Stimulated activated CD4-positive, alpha-beta T cell treated with anti-CD3 and anti-CD28 coated beads, Interleukin-1b, Interleukin-23, amount 100 ng/mL, for 24 hours (primary cell): ENCODE measurements at regions not wholly inside any gene's neighbourhood (a gene's known extent, or its start where the extent isn't known, plus 50 kb on each side); places are given as distances from the start of the nearest gene placed in this dataset.
"Not testable (repeated sequence)": the region's sequence is repeated elsewhere in the genome, so short reads cannot be mapped to it uniquely, and the experiment has no call there.

Source experiments
- DNase-seq, 4 experiments: peaks; one replicate each; pipeline ENCODE4 v3.0.0-alpha.2; 2020; ENCODE audit warnings: low read depth in 4 of 4, low spot score in 1 of 4

DNA sequence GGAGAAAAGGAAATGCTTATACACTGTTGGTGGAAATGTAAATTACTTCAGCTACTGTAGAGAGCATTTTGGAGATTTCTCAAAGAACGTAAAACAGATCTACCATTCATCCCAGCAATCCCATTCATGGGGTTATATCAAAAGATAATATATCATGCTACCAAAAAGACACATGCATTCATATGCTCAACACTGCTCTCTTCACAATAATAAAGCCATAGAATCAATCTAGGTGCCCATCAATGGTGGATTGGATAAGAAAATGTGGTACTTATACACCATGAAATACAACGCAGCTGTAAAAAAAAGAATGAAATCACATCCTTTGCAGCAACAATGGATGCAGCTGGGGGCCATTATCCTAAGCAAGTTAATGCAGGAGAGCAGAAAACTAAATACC is 1487.7 kb upstream of the SEL1L start:
- DNase-seq = no peak

- DNase-seq = no peak
Measured at GRCh38 chr14:83023369-83023768, 1489.7 kb upstream of the SEL1L start.

DNA sequence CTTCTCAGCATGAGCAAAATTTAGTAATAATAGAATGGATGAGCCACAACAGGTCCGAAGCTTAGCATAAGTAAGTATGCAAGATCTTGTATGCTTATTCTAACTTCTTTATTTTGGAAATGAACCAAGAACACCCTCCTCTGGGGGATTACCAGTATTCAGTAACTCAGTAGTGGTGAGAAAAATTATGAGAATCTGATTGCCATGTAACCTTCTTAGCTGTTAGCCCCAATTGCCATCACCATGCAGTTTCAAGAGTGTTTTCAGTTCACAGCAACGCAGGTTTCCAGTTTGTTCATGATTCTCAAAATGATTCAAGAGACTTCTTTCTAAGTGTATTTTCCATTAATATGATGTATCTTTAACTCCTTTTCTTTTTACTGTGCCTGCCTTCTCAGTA is 1507.6 kb upstream of the SEL1L start:
- DNase-seq = no peak

GRCh38 chr14:83042858-83043257 is 1509.2 kb upstream of the SEL1L start:
- no peak for DNase-seq

DNA sequence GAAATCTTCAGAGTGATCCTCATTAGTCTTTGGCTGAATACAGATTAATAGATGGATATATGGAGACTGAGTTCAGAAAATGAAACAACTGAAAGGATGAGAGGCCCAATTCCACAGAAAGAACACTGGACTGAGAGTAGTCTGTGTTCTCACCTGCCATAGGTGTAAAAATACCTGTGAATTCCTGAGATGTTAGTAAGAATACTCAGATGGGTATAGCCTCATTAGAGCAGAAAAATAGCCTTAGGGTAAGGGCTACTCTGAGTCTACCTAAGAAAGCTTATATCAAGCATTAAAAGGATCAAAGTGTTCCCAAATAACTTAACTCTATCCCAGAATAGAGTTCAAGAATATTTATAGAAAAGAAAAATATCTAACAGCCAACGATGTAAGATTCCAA is 1510.3 kb upstream of the SEL1L start:
- DNase-seq = no peak

GRCh38 chr14:83047059-83047830 is 1513.6 kb upstream of the SEL1L start:
- DNase-seq = no peak

DNA sequence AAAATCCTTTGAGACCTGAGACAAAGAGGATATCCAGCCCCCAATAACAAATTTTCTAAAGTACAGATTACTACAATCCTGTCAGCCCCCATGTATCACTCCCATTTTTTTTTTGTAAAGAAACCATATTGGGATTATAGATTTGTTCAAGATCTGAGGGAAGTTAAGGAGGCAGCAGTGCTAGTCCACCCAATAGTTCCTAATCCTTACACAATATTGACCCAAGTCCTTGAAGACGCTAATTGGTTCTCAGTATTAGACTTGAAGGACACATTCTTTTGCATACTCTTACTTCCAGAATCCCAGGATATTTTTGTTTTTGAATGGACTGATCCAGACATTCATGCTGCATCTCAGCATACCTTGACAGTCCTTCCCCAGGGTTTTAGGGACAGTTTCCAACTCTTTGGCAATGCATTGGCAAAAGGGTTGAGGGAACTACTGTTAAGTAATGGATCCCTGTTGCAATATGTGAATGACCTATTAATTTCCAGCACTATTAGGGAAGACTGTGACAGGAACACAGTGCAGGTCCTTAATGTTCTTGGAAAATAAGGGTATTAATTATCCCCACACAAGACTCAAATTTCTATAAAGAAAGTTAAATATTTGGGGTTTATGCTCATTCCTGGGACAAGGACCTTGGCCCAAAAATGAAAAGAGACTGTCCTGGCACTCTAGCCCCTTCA is 1519.5 kb upstream of the SEL1L start:
- no peak for DNase-seq

GRCh38 chr14:83058068-83058467 is 1524.4 kb upstream of the SEL1L start:
- DNase-seq = no peak

- DNase-seq = no peak
Measured at GRCh38 chr14:83071888-83072501, 1538.3 kb upstream of the SEL1L start.

DNA sequence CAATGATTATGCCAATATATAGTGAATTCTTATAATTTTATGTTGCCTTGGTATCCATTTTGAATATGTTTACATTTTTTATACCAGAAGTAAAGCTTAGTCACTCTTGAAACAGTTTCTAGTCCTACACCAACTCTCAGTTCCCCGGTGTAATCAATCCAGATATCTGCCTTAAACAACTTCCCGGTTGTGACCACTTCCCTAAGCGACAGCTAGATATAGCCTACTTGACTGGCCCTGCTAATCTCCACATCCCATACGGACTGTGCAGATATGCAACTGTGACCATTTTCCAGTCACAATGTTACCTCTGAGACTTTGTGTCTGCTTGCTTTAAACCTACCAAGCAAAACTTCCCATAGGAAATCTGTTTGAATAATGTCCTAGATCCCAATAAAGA is 1551.5 kb upstream of the SEL1L start:
- DNase-seq = no peak

GRCh38 chr14:83085725-83086124 is 1552.1 kb upstream of the SEL1L start:
- DNase-seq = no peak

- not testable (repeated sequence) for DNase-seq
Measured at GRCh38 chr14:83091991-83092956, 1558.6 kb upstream of the SEL1L start.

DNA sequence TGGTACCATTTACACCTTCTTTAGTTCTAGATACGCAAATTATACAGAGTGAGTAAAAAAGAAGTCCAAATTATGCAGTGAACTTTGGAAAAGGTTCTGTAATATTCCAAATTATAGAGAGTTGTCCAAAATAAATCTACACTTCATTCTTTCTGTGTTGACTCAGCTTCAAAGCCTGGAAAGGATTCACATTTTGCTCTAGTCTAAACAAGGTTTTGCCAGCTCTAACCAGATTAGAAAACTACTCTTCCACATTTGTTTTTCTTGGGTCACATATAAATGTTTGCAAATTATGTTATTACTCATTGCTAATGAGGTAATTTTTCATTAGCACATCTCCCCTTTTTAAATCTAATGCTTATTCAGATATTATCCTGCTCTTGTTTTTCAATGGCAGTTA is 1562.4 kb upstream of the SEL1L start:
- no peak for DNase-seq

DNA sequence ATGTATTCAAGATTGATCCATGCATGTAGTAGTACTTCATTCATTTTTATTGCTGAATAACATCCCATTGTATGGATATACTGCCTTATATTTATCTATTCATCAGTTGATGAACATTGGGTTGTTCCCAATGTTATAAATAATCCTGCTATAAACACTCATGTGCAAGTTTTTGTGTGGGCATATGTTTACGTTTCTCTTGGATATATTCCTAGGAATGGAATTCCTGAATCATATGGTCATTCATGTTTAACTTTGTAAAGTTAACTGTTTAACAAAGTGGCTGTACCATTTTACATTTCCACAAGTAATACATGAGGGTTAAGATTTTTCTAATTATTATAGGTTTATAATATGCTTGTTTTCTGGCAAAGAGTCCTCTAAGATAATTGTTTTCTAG is 1568.2 kb upstream of the SEL1L start:
- no peak for DNase-seq

- DNase-seq = no peak
Measured at GRCh38 chr14:83118029-83118428, 1584.4 kb upstream of the SEL1L start.

DNA sequence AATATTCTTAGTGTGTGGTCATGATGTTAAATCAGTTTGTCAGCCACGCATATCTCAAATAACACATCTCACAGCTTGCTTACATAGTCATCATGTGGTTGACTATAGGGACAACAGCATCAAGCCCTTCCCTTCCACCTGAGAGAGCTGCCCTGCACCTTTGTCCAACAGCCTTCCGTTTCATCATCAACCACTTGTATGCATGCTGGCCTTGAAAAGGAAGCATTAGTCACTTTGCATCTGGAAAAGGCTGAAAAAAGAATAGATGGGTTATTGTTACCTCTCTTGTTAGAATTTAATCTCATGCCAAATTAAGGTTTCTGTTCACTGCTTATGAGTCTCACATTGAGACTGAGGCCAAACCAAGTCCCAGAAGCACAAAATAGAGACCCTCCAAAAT is 1586.5 kb upstream of the SEL1L start:
- no peak for DNase-seq

DNA sequence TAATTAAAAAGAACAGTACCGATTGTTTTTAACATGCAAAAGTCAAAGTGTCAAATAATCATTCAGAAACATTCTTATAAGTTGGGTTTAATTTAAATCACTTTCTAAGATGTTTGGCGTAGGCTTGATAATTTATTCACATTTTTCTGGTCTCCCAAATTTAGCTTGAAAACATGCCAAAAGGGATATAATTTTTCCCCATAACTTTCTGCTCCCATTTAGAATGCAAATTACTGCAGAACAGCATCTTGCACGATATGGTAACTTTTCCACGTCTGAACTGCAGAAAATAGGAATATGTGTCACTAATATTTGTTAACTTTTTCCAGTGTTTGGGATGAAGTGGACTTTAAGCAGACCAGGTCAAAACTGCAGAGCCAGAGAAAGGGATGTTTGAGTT is 1592.4 kb upstream of the SEL1L start:
- DNase-seq = no peak

GRCh38 chr14:83128783-83129182 is 1595.1 kb upstream of the SEL1L start:
- no peak for DNase-seq

GRCh38 chr14:83129496-83129895 is 1595.8 kb upstream of the SEL1L start:
- no peak for DNase-seq

GRCh38 chr14:83133981-83134645 is 1600.5 kb upstream of the SEL1L start:
- DNase-seq = no peak

DNA sequence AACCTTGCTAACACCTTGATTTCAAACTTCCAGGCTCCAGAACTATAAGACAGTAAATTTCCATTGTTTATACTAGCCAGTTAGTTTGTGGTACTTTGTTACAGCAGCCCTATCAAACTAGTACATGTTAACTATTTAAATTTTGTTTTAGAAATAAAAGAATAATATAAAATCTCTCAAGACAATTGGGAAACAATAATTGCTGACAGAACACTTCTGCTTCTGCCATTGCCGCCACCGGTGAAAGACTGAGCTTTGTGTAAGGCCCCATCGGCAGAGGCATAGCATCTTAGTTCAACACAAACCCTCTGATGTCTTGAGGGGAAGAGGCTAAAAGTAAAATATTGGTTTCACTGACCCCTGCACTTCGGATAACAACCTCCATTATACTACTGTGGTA is 1607.1 kb upstream of the SEL1L start:
- DNase-seq = no peak
